SK-MEL-5 (cell line): ENCODE measurements at regions not wholly inside any gene's neighbourhood (a gene's known extent, or its start where the extent isn't known, plus 50 kb on each side); places are given as distances from the start of the nearest gene placed in this dataset.

Source experiments
- DNase-seq: peaks from one replicate; pipeline ENCODE4 v3.0.0-alpha.2; 2016; ENCODE audit warnings: low read depth, low spot score
- in situ Hi-C: cut with HindIII; loops from 2 replicates; pipeline ENCODE4 v1.10.0; 2016; ENCODE audit warnings: low sequenced_read_pairs, high pct_unique_total_duplicates, low pct_unique_long_range_greater_than_20kb

DNA sequence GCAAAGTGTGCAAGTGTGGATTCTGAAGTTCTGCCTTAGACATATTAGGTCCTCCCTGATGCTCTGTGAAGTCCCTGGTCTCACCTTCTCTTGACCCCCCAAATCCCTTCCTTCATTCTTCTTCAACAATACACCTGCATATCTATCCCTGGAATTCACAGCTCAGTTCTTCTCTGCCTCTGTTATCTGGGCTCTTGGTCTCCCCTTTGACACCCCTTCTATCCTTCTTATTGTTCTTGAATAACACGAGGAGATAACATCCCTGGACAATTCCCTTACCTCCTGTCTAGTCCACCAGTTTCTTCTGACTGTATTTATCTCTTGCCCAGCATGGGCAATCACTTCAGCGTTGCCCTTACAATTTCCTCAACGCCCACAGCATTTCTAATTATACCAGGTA is 104.8 kb upstream of the ATG10 start:
- DNase-seq, result no peak
- in situ Hi-C loops, result no loop called here

GRCh38 chr5:81860778-81861177 is 109.9 kb upstream of the SSBP2 start:
- no peak for DNase-seq
- in situ Hi-C loops, result no loop called here

DNA sequence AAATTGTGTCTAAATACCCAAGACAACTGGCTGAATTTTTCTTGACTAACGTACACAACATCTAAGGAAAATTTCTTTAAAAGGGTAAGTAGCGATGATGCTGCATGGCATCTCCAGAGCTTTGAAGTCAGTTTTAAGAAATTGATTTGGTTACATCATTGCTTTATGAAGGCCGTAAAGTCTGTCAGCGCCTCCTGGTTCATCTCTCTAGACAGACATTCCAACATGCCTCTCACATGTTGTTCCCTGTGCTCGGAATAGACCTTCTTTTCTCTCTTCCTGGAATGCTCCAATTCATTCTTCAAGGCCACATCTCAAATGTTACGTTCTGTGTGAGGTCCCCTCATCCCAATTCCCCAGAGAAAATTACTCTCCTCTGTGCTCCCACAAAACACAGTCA is 108.7 kb upstream of the SSBP2 start:
- in situ Hi-C loops, result no loop called here

DNA sequence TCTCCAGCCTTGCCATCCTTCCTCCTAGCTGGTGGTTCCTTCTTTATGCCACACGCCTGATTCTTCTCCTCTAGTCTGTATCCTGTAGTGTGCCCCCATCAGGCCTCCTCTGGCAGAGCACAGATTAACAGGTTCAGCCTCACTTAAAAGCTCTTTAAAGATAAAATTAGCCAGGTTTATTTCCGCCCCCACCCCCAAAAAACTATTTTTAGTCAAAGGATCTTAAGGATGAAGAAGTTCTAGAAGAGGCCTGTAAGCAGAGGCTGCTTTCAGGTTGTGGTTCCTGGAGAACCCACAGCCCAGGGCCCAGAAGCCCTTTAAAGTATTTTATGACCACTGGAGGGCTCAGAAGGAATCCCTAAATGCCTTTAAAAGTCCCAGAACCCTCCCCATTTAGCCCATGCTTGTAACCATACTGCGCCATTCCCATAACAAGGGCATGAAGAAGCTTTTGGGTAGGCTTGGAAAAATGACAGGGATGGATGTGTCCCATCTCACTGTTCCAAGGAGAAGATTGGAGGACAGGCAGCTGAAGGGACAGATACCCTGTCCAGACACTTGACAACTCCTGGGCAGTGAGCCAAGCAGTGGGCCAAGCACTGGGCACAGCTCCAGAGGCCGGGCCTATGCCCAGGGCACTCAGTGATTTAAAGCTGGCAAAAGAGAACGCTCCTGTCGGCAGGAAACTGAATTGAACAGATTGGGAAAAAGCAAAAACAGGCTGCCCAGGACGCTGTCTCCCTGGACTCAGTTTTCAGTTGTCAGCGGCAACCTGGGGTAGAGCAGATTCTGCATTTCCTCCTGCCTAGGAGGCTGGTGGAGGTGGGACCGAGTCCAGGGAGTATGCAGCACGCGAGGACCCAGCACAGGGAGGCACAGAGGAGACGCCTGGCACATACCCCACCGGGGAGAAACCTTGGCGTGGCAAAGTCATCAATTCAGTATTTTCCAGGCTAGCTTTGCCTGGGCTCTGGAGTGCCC is 106.3 kb upstream of the SSBP2 start:
- in situ Hi-C loops, result no loop called here
- DNase-seq, result peak; percentile 62

More for the DNA sequence above, 108.7 kb upstream of the SSBP2 start:
- no peak for DNase-seq

DNA sequence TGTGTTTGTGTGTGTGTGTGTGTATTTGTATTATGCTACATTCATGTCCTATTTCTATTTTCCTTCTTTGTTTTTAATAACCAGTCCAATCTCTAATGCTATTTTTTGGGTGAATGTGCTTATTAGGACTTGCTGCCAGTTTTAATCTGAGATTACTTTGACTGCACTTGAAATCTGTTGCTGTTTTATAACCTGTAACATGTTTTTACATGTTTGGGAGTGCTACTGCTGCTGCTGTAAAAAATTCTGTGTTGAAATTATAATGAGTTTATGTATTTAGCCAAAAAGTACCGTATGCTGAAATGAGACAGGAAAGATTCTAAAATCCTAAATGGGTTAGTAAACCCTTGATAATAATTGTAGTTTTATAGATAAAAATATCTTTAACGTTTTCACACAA is 104.7 kb upstream of the SSBP2 start:
- DNase-seq, result no peak
- in situ Hi-C loops, result no loop called here

DNA sequence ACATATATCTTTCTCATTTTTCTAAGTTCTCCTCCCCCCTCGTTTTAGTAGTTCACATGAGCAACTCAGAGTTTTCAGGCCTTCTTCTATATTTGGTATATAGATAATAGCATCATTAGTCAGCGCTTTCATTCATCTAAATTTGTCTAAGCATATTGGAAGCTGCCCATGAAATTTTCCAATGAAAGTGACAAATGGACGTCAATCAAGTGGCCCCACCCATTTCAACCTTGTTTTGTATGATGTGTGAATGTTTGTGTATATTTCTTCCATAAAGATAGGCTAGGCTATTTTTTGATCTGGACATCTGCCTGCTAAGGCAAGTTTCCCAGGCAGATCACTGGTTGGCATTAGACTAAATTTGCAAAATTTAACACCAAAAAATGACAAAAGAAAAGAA is 104.0 kb upstream of the SSBP2 start:
- no peak for DNase-seq
- in situ Hi-C loops, result no loop called here

- no peak for DNase-seq
- in situ Hi-C loops, result no loop called here
These were observed 103.6 kb upstream of the SSBP2 start for GRCh38 chr5:81854485-81854884.

DNA sequence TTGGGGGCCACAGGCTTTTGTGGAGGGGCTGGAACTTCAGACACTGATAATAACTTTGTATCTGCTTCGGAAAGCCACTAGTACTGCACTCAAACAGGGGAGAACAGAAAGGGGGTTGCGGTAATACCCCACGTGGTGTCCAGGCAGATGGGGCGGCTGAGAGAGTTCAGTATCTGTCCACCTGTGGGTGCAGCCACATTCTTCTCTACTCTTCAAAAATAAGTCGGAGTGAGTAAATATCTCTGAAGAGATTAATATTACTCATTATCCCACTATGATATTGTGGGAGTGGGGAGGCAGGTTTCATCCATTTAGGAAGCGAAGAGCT is 102.1 kb upstream of the SSBP2 start:
- no peak for DNase-seq
- in situ Hi-C loops, result no loop called here

GRCh38 chr5:81852291-81853029 is 101.6 kb upstream of the SSBP2 start:
- no peak for DNase-seq
- in situ Hi-C loops, result no loop called here

DNA sequence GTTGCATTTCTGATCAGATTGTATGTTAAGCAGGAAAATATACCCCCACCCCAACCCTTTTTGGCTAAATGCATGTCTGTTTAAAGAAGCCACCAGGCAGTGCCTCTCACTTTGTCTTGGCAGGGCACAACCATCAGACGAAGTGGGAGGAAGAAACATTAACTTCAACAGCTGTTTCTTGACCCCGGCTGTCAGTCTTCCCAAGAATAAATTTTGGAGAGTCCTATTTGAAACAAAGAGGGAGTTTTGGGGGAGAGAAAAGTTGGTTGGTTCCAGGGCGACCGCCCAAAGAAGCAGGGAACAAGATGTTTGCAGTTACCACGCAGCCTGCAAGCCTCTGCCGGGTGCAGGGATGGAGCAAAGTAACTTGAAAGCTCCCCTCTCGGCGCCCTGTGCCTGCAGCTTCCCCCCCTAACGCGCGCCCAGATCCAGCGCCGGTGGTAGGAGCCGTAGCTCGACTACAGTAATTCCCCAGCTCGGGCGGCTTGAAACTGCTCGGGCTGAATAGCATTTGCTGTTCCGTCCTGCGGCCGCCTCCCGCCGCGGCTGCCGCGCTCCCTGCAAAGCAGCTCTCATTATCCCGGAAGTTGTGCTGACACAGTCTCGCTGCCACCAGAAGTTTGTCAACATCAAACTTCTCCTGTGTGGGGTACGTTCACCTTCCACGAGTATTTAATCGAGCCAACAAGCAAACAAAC is 100.7 kb upstream of the SSBP2 start:
- in situ Hi-C loops, result no loop called here
- DNase-seq, result peak; percentile 79

- no peak for DNase-seq
- in situ Hi-C loops, result no loop called here
These were observed 99.8 kb upstream of the SSBP2 start for GRCh38 chr5:81850501-81851357.

DNA sequence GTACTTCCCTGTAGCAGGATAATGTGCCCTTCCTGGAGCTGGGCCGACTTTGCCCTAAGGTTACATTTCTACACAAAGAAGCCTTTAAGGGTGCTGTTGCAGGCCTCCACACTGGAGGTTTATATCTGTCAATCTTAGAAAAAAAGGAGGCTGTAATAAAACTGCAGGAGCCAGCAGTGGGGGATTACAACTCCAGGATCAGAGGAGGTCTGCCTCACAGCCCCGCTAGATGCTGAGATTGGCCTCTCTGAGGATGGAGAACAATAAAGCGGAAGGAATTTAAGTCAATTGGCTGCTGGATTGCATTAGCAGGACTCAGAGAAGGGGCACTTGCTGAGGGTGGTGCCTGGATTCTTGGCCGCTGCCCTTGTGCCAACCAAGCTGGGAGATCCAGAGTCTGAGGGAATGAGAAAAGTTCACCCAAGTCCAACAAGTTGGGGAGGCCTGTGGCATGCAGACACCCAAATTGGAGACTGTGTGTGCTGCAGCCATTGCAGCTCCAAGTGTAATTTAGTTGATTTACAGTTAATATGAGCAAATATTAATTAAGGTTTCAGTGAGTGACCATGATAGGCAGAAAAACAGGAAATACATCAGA is 99.0 kb upstream of the SSBP2 start:
- in situ Hi-C loops, result no loop called here

DNA sequence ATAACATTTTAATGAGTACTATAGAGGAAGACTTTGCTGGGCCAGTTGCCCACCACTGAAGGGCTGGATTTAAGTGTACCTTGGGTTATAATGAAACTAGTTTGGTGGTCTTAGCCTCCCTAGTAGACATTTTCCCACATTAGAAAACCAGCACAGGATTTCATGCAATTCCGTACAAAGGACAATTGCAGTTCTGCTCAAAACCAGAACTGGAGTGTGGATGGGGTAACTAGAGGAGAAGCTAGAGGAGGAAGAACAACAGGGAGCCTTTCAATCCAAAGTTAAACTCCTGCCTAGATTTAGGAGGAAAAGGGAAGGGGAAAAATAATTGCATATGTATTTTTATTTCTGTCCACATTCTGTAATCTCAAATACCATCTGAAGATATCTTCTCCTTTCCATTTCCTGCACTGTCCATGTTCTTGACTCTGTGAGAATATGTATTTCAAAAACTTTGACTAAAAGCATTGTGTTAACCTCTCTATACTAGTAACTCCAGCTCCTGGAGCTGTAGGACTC is 97.5 kb upstream of the SSBP2 start:
- in situ Hi-C loops, result no loop called here
- DNase-seq, result no peak

More for the DNA sequence above, 99.0 kb upstream of the SSBP2 start:
- DNase-seq, result peak; percentile 63

DNA sequence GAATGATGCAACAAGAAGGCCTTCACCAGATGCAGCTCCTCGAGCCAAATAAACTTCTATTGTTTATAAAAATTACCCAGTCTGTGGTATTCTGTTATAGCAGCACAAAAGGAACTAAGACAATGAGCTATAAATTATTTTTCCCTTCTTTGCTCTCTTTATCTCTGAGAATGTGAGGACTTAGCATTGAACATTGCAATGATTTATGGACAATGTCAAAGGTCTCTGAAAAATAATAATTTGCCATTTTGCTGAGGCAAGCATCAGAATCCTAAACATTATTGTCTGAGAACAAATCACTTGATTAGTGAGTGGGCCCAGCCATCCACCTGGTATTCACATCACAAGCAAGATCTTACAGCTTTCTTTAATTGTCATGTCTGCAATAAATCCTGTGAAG is 95.4 kb upstream of the SSBP2 start:
- in situ Hi-C loops, result no loop called here

GRCh38 chr5:81843845-81844244 is 92.9 kb upstream of the SSBP2 start:
- in situ Hi-C loops, result no loop called here
- DNase-seq, result no peak

More for the DNA sequence above, 95.4 kb upstream of the SSBP2 start:
- DNase-seq, result no peak

DNA sequence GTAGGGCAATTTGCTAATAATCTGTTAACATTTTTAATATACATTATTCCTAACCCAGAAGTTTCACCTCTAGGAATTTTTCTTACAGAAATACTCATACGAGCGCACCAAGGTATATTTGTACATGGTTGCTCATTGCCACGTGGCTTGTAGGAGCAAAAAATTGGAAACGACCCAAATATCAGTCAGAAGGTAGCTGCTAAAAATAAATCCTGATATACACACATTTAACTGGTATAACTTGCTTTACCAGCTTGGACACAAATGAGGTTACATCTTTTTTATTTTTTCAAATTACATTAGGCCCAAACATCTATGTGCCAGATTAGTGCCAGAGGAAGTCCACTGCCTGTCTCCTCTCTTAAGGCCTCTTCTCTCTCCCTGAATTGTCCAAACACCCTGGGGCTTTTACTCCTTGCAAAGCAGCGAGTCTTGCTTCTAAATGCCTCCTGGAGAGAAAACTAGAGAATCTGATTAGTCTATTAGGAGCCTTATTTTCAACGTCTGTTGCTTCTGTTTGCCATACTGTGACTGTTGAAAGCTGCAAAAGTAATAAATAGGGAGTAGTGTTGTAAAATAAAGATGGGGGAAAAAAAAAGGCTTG is 92.0 kb upstream of the SSBP2 start:
- no peak for DNase-seq
- in situ Hi-C loops, result no loop called here

GRCh38 chr5:81839034-81839433 is 88.1 kb upstream of the SSBP2 start:
- in situ Hi-C loops, result no loop called here
- DNase-seq, result no peak
